ENCODE measurements at regions not wholly inside any gene's neighbourhood (a gene's known extent, or its start where the extent isn't known, plus 50 kb on each side); places are given as distances from the start of the nearest gene placed in this dataset.

DNA sequence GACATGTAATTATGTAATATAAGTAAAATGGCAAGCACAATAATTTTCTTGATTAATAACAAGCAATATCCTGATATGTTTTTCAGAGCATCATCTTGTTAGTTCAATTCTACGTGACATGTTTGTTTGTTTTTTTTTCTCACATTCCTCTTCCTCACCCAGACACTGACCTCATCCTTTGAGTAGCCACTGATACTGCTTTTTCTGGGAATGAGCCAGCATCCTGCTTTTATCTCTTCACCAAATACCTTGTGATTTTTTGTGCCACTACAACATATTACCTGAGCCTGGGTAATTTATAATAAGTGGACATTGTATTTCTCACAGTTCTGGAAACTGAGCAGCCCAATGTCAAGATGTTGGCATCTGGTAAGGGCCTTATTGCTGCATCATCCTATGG lies 484.0 kb downstream of the NAF1 start:
- no peaks in the 10 kb centered on the region for H3K4me1 ChIP-seq (ENCODE audit: insufficient read depth)
- intact Hi-C loops (cut with DNase I) = no loop called here
- no peaks in the 10 kb centered on the region for H3K9me3 ChIP-seq
- TF ChIP-seq EP300 (IDR thresholded peaks at IDR 0.05) (no peak), POLR2A (IDR thresholded peaks at IDR 0.05) (no peak)
- TF ChIP-seq, protein P1, sequence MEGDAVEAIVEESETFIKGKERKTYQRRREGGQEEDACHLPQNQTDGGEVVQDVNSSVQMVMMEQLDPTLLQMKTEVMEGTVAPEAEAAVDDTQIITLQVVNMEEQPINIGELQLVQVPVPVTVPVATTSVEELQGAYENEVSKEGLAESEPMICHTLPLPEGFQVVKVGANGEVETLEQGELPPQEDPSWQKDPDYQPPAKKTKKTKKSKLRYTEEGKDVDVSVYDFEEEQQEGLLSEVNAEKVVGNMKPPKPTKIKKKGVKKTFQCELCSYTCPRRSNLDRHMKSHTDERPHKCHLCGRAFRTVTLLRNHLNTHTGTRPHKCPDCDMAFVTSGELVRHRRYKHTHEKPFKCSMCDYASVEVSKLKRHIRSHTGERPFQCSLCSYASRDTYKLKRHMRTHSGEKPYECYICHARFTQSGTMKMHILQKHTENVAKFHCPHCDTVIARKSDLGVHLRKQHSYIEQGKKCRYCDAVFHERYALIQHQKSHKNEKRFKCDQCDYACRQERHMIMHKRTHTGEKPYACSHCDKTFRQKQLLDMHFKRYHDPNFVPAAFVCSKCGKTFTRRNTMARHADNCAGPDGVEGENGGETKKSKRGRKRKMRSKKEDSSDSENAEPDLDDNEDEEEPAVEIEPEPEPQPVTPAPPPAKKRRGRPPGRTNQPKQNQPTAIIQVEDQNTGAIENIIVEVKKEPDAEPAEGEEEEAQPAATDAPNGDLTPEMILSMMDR (IDR thresholded peaks at IDR 0.05) = no peak
- no peaks in the 10 kb centered on the region for H3K36me3 ChIP-seq
- no peak overlapping the region for H3K27ac ChIP-seq
- no peaks in the 10 kb centered on the region for H3K27me3 ChIP-seq
- DNase-seq = no peak
- no peak overlapping the region for H3K4me3 ChIP-seq
- WGBS, 3 donors = 20 to 45% (median 37%) methylated on average over 1 of the region's 1 CpG

DNA sequence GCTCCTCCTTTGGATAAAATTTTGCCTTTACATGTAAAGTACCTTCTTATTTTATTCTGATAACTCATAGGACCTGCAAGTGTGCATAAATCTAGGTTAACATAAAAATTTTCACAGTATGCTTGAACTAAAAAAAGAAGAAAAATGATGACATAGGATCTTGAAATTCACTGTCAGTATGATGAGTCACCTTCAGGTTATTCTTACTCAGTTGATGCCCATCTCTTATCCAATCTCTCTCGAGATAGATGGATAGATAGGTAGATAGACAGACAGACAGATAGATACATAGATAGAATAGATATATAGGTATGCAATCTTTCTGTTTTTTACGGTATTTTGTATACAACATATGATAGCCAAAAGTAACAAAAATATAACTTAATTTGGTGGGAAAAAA lies 485.5 kb downstream of the NAF1 start:
- 24 to 45% (median 33%) methylated on average over 2 of the region's 2 CpGs for WGBS, 3 donors

DNA sequence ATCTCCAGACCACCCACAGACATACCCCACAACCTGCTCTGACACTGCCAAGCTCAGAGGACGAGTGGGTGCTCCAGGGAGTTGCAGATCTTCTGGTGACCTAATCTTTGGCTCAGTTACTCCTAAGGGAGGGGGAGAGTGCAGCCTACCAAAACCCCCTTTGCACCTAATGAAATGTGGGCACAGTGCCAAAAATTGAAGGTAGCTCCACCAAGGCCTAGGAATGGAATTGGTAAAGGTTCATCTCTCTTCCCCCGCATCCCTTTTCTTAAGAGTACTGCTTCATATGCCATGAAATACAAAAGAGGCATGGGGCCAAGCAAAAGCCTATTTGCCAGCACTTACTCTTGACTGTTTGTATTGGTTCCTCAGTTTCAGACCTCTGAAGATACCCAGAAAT lies 491.0 kb downstream of the NAF1 start:
- Histone ChIP-seq H3K9me3 (no peaks in the 10 kb centered on the region), H3K27ac (no peak overlapping the region), H3K27me3 (no peaks in the 10 kb centered on the region), H3K4me1 (ENCODE audit: insufficient read depth) (no peaks in the 10 kb centered on the region), H3K4me3 (no peak overlapping the region), H3K36me3 (no peaks in the 10 kb centered on the region)
- TF ChIP-seq, protein P1 (IDR thresholded peaks at IDR 0.05) = no peak
- TF ChIP-seq POLR2A (IDR thresholded peaks at IDR 0.05) = no peak
- TF ChIP-seq EP300 (IDR thresholded peaks at IDR 0.05) = no peak
- WGBS, 3 donors = 51 to 83% (median 53%) methylated on average over 2 of the region's 2 CpGs
- no peak for DNase-seq
- intact Hi-C loops (cut with DNase I) = no loop called here

More for the DNA sequence above, 485.5 kb downstream of the NAF1 start:
- no peaks in the 10 kb centered on the region for H3K4me1 ChIP-seq (ENCODE audit: insufficient read depth)
- no peak overlapping the region for H3K27ac ChIP-seq
- H3K27me3 ChIP-seq = no peaks in the 10 kb centered on the region
- no peaks in the 10 kb centered on the region for H3K36me3 ChIP-seq
- H3K4me3 ChIP-seq = no peak overlapping the region
- no peaks in the 10 kb centered on the region for H3K9me3 ChIP-seq
- intact Hi-C loops (cut with DNase I) = no loop called here
- DNase-seq = no peak
- TF ChIP-seq POLR2A (IDR thresholded peaks at IDR 0.05) = no peak
- TF ChIP-seq EP300 (IDR thresholded peaks at IDR 0.05) = no peak
- TF ChIP-seq, protein P1 (IDR thresholded peaks at IDR 0.05) = no peak

DNA sequence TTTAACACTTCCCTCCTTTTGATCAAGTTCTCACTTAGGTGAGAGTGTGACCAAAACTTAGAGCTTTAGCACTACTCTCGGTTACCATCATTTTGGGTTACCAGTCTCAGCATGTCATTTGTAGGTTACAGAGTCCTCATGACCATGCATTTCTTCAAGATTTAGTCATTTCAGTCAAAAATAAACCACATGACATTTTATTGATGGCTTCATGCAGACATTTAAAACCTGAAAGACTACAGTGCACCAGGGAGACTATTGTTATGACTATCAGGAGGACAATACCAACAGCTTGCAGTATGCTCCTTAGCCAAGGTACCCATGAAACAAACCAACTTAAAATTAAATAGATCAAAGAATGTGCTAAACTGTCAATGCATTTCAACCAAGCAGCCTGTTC lies 498.1 kb upstream of the FSTL5 start:
- intact Hi-C loops (cut with DNase I) = no loop called here
- WGBS, 3 donors = 75 to 87% (median 78%) methylated on average over 1 of the region's 1 CpG

More for the DNA sequence above, 498.1 kb upstream of the FSTL5 start:
- no peak overlapping the region for H3K27ac ChIP-seq
- no peaks in the 10 kb centered on the region for H3K27me3 ChIP-seq
- H3K36me3 ChIP-seq = no peaks in the 10 kb centered on the region
- no peak for DNase-seq
- no peaks in the 10 kb centered on the region for H3K4me1 ChIP-seq (ENCODE audit: insufficient read depth)
- H3K4me3 ChIP-seq = no peak overlapping the region
- TF ChIP-seq POLR2A (IDR thresholded peaks at IDR 0.05) = no peak
- TF ChIP-seq, protein P1 (IDR thresholded peaks at IDR 0.05) = no peak
- TF ChIP-seq EP300 (IDR thresholded peaks at IDR 0.05) = no peak
- H3K9me3 ChIP-seq = no peaks in the 10 kb centered on the region
